ENCODE measurements at regions not wholly inside any gene's neighbourhood (a gene's known extent, or its start where the extent isn't known, plus 50 kb on each side); places are given as distances from the start of the nearest gene placed in this dataset.

GRCh38 chr18:28712172-28712571 is 535.2 kb upstream of the CDH2 start:
- no peak for TF ChIP-seq POLR2A (IDR thresholded peaks at IDR 0.05; ENCODE audit: low read length)
- TF ChIP-seq GATA1 (IDR thresholded peaks at IDR 0.05; ENCODE audit: low read depth, low read length) = no peak

Measured in erythroblast (primary cell).